ENCODE measurements at regions not wholly inside any gene's neighbourhood (a gene's known extent, or its start where the extent isn't known, plus 50 kb on each side); places are given as distances from the start of the nearest gene placed in this dataset.

DNA sequence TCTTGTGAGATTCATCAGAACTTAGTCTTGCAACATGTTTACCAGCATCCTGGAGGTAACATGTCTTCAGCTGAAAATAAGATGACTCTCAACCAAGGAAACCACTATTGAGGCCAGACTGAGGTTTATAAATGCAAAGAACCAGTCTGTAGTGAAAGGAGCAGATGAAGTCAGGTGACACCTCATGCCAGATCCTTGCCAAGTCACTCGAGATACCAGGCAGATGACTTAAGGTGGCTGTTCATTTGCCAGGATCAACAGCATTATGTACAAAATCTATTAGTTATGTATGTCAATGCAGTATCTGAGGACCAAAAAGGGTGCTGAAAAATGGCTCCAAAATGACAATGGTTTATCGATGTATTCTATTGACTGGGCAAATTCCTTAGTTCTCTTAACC lies 100.0 kb upstream of the SOX6 start:
- no peaks in the 10 kb centered on the region for H3K27me3 Mint-ChIP-seq (ENCODE audit: low read depth)
- no peaks in the 10 kb centered on the region for H3K4me1 Mint-ChIP-seq (ENCODE audit: low read depth)

DNA sequence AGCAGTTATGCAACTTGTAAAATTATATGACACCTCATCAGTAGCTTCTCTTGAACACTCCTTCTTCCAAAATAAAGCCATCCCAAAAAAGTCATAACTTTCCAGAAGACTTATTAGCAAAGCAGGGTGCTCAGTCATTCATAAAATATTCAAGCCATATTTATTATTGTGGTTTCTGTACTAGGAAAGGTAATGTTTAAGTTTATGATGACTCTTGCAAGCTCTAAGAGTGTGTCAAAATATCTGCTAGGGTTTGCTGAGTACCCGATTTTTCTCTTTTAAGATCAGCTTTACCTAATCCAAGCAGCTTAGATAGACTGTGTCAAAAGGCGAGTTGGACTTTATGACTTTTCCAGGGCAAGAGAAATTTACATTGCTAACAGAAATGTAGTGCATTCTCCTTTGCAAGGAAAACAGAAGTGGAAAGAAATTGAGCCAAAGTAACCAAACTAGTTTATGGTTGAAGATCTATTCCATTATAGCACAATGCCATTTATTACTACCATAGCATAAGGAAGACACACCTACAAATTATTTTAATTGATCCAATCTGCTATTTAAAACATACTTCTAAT lies 98.0 kb upstream of the SOX6 start:
- H3K4me1 Mint-ChIP-seq (ENCODE audit: low read depth) = no peaks in the 10 kb centered on the region
- H3K9me3 Mint-ChIP-seq = no peaks in the 10 kb centered on the region
- H3K27me3 Mint-ChIP-seq (ENCODE audit: low read depth) = no peaks in the 10 kb centered on the region
- no peak overlapping the region for H3K4me3 Mint-ChIP-seq
- H3K36me3 Mint-ChIP-seq (ENCODE audit: low read depth) = no peaks in the 10 kb centered on the region
- H3K27ac Mint-ChIP-seq = no peak overlapping the region

More for the DNA sequence above, 100.0 kb upstream of the SOX6 start:
- no peak overlapping the region for H3K4me3 Mint-ChIP-seq
- no peak overlapping the region for H3K27ac Mint-ChIP-seq
- no peaks in the 10 kb centered on the region for H3K36me3 Mint-ChIP-seq (ENCODE audit: low read depth)
- H3K9me3 Mint-ChIP-seq = no peaks in the 10 kb centered on the region

DNA sequence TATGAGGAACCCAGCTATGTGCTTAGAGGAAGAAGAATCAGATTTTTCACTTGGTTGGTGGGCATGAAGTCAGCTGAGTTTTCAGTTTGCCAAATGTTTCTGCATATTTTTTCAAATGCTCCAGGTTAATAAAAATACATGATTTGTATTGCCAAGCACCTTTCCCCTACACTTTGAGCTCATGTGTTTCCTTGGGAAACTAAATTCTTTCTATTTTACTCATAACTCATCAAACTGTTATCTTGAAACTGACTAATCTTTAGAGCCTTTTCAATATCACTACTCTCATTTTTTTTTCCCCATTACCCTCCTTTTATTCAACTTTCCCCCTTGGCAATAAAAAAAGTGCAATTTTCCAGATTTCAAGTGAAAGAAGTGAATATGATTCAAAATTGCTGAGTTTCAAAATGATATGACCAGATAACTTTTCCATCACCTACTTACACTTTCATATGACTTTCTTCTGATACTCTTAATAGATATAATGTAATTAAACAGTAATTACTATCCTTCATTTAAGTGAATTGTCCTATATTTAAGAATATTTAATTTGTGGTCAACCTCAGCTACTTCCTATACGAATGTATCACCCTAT lies 91.9 kb upstream of the SOX6 start:
- Mint-ChIP-seq H3K27ac (no peak overlapping the region), H3K9me3 (no peaks in the 10 kb centered on the region), H3K36me3 (ENCODE audit: low read depth) (no peaks in the 10 kb centered on the region), H3K4me3 (no peak overlapping the region), H3K4me1 (ENCODE audit: low read depth) (no peaks in the 10 kb centered on the region), H3K27me3 (ENCODE audit: low read depth) (no peaks in the 10 kb centered on the region)

GRCh38 chr11:16441461-16441860 lies 85.1 kb upstream of the SOX6 start:
- Mint-ChIP-seq H3K36me3 (ENCODE audit: low read depth) (no peaks in the 10 kb centered on the region), H3K9me3 (no peaks in the 10 kb centered on the region), H3K27ac (no peak overlapping the region), H3K4me3 (no peak overlapping the region), H3K27me3 (ENCODE audit: low read depth) (no peaks in the 10 kb centered on the region), H3K4me1 (ENCODE audit: low read depth) (no peaks in the 10 kb centered on the region)

DNA sequence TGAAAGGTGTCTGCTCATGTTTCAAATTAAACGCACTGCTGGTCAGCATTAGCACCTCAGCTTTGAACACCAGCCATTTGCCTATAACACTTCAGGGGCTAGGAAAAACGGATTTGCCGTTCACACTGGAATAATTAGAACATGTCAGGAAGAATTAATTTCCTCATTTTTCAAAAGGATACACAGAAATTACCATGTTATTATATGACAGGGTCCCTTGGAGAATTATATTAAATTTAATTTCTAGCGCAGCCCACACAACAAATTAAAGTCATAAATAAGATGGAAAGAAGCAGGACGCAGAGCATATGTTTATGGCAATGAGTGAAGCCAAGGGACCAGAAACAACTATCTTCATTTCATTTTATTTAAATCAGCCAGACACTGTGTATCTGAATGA lies 83.8 kb upstream of the SOX6 start:
- Mint-ChIP-seq H3K27me3 (ENCODE audit: low read depth) (no peaks in the 10 kb centered on the region), H3K9me3 (no peaks in the 10 kb centered on the region), H3K27ac (no peak overlapping the region), H3K36me3 (ENCODE audit: low read depth) (no peaks in the 10 kb centered on the region), H3K4me3 (no peak overlapping the region), H3K4me1 (ENCODE audit: low read depth) (no peaks in the 10 kb centered on the region)

- Mint-ChIP-seq H3K36me3 (ENCODE audit: low read depth) (no peaks in the 10 kb centered on the region), H3K4me3 (no peak overlapping the region), H3K27ac (no peak overlapping the region), H3K27me3 (ENCODE audit: low read depth) (no peaks in the 10 kb centered on the region), H3K4me1 (ENCODE audit: low read depth) (no peaks in the 10 kb centered on the region), H3K9me3 (peaks cover 12% of the 10 kb centered on the region)
Observed at GRCh38 chr11:16434036-16434435, 77.7 kb upstream of the SOX6 start.

DNA sequence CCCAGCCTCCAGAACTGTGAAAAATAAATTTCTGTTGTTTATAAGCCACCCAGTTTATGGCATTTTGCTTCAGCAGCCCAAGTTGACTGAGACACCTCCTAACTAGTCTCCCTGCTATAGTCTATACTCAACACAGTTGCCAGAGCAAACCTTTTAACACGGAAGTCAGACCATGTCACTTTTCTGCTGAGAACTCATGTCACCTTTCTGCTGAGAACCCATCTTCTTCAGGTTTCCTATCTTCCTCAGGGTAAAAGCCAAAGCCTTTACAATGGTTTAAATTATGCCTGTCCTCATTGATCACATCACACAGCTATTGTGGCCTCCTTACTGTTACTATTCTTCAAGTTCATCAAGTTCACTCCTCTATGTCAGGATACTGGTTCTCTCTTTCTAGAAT lies 74.3 kb upstream of the SOX6 start:
- peaks cover 20% of the 10 kb centered on the region for H3K9me3 Mint-ChIP-seq
- no peaks in the 10 kb centered on the region for H3K4me1 Mint-ChIP-seq (ENCODE audit: low read depth)
- H3K36me3 Mint-ChIP-seq (ENCODE audit: low read depth) = no peaks in the 10 kb centered on the region
- no peak overlapping the region for H3K4me3 Mint-ChIP-seq
- no peaks in the 10 kb centered on the region for H3K27me3 Mint-ChIP-seq (ENCODE audit: low read depth)
- no peak overlapping the region for H3K27ac Mint-ChIP-seq

- Mint-ChIP-seq H3K4me3 (no peak overlapping the region), H3K27ac (no peak overlapping the region), H3K27me3 (ENCODE audit: low read depth) (no peaks in the 10 kb centered on the region), H3K4me1 (ENCODE audit: low read depth) (no peaks in the 10 kb centered on the region), H3K9me3 (peaks cover 8% of the 10 kb centered on the region), H3K36me3 (ENCODE audit: low read depth) (no peaks in the 10 kb centered on the region)
Observed at GRCh38 chr11:16421826-16422225, 65.5 kb upstream of the SOX6 start.

DNA sequence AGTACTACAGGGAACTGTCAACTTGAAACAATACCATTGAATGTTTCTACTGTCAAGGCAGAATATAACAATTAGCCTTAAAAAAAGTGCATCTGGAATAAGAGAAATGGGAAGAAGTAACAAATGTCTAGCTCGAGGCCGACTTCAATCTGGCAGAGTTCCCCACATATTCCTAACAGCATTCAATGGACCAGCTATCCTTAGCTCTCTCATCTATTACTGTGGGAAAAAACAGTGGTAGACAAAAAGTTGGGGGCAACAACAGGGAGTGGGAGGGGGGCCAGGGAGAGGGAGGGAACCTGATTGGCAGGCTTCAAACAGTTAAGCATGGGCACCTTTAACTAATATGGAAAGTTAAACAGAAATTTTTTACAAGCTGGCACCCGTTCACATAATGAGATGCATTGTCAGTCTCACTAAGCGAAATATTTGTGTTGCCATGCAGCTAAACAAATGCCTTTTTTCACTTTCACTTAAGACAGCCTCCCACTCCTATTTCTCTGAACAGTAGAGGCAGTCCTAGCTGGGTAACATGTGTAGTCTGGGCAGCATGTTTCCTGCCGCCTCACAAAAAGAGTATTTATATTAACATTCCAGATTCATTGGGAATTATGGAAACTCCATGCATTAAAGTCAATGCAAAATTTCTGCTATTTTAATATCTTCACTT lies 62.2 kb upstream of the SOX6 start:
- H3K4me1 Mint-ChIP-seq (ENCODE audit: low read depth) = no peaks in the 10 kb centered on the region
- no peak overlapping the region for H3K4me3 Mint-ChIP-seq
- no peak overlapping the region for H3K27ac Mint-ChIP-seq
- no peaks in the 10 kb centered on the region for H3K9me3 Mint-ChIP-seq
- H3K27me3 Mint-ChIP-seq (ENCODE audit: low read depth) = no peaks in the 10 kb centered on the region
- H3K36me3 Mint-ChIP-seq (ENCODE audit: low read depth) = no peaks in the 10 kb centered on the region

DNA sequence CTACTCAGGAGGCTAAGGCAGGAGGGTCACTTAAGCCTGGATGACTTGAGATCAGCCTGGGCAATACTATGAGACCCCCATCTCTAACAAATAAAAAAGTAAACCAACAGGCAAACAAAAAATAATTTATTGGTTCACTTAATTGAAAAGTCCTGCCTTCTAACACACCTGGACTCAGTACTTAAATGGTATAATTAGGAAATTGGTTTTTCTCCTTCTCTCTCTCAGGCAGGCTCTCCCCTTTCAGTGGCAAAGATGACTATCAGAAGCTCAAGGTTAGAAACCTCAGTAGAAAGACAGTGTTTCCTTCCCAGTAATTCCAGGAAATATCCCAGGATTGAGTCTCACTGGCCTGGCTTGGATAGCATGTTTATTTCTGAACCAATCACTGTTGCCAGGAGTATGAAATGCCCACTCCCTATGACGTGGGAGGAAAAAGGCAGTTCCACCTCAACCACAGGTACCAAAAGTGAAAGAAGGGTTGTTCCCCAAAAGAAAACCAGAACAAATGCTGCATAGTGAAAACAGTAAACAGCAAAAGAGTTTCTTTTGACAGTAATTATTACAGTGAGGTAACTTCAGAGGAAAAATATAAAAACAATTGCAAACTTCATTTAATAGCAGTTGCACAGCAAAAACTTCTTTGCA lies 56.3 kb upstream of the SOX6 start:
- Mint-ChIP-seq H3K4me1 (ENCODE audit: low read depth) (no peaks in the 10 kb centered on the region), H3K27ac (no peak overlapping the region), H3K36me3 (ENCODE audit: low read depth) (no peaks in the 10 kb centered on the region), H3K4me3 (no peak overlapping the region), H3K9me3 (no peaks in the 10 kb centered on the region), H3K27me3 (ENCODE audit: low read depth) (no peaks in the 10 kb centered on the region)

GRCh38 chr11:16410479-16410878 lies 54.1 kb upstream of the SOX6 start:
- Mint-ChIP-seq H3K27me3 (ENCODE audit: low read depth) (no peaks in the 10 kb centered on the region), H3K27ac (no peak overlapping the region), H3K36me3 (ENCODE audit: low read depth) (no peaks in the 10 kb centered on the region), H3K4me1 (ENCODE audit: low read depth) (no peaks in the 10 kb centered on the region), H3K9me3 (no peaks in the 10 kb centered on the region), H3K4me3 (no peak overlapping the region)

- H3K27me3 Mint-ChIP-seq (ENCODE audit: low read depth) = no peaks in the 10 kb centered on the region
- H3K4me1 Mint-ChIP-seq (ENCODE audit: low read depth) = no peaks in the 10 kb centered on the region
- no peaks in the 10 kb centered on the region for H3K9me3 Mint-ChIP-seq
- H3K36me3 Mint-ChIP-seq (ENCODE audit: low read depth) = no peaks in the 10 kb centered on the region
- H3K27ac Mint-ChIP-seq = no peak overlapping the region
- no peak overlapping the region for H3K4me3 Mint-ChIP-seq
Observed at GRCh38 chr11:16408619-16409018, 52.3 kb upstream of the SOX6 start.

DNA sequence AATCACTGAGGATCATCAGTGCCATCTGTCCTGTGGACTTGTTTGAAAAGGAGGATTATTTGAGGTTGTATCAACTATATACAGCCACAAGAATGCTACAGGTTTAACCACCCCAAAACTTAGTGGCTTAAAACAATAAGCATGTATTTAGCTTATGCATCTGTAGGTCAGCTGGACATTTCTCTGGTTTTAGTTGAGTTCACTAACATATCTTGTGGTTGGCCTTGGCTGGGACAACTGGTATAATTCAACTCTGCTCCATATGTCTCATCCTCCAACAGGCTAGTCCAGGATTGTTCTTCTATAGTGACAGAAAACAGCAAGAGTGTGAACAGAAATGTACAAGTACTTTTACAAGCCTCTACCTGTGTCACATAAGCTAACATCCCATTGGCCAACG lies 49.9 kb upstream of the SOX6 start:
- H3K27me3 Mint-ChIP-seq (ENCODE audit: low read depth) = no peaks in the 10 kb centered on the region
- no peak overlapping the region for H3K27ac Mint-ChIP-seq
- no peaks in the 10 kb centered on the region for H3K4me1 Mint-ChIP-seq (ENCODE audit: low read depth)
- no peak overlapping the region for H3K4me3 Mint-ChIP-seq
- no peaks in the 10 kb centered on the region for H3K36me3 Mint-ChIP-seq (ENCODE audit: low read depth)
- no peaks in the 10 kb centered on the region for H3K9me3 Mint-ChIP-seq

Measured in T-helper 1 cell treated with Interleukin-12 subunit alpha and Interleukin-12 subunit beta and Interleukin-4 antibody, amounts not matched to agents 30 μg/mL and 1 μg/mL, for 36 hours (primary cell).